GM12864 (cell line): ENCODE measurements at regions not wholly inside any gene's neighbourhood (a gene's known extent, or its start where the extent isn't known, plus 50 kb on each side); places are given as distances from the start of the nearest gene placed in this dataset.
"Not testable (repeated sequence)": the region's sequence is repeated elsewhere in the genome, so short reads cannot be mapped to it uniquely, and the experiment has no call there.

Experiments used
- DNase-seq: peaks from one replicate; pipeline ENCODE4 v3.0.0-alpha.2; 2011; ENCODE audit warnings: low read depth
- H3K4me3 ChIP-seq: 2 replicates; pipeline ENCODE4 v1.5.1; 2011; ENCODE audit warnings: mild to moderate bottlenecking, low read depth, low read length, control low read depth
- CTCF ChIP-seq: IDR thresholded peaks from 2 replicates; pipeline ENCODE4 v1.5.1; 2011; ENCODE audit warnings: low read depth, mild to moderate bottlenecking, moderate library complexity, low read length, control low read depth, inconsistent platforms; ENCODE audit errors: missing control alignments

GRCh38 chr5:100026606-100027005, 508.6 kb upstream of the FAM174A start:
- TF ChIP-seq CTCF, result no peak
- H3K4me3 ChIP-seq, result no peak overlapping the region
- DNase-seq, result no peak

GRCh38 chr5:100023536-100023935, 511.6 kb upstream of the FAM174A start:
- TF ChIP-seq CTCF, result no peak
- DNase-seq, result no peak
- no peak overlapping the region for H3K4me3 ChIP-seq

- no peak for DNase-seq
- no peak for TF ChIP-seq CTCF
- H3K4me3 ChIP-seq, result no peak overlapping the region
Measured at GRCh38 chr5:100017520-100018262, 517.5 kb upstream of the FAM174A start.

GRCh38 chr5:100013305-100013704, 521.9 kb upstream of the FAM174A start:
- DNase-seq, H3K4me3 ChIP-seq: not testable (repeated sequence)

GRCh38 chr5:100011160-100011559, 524.0 kb upstream of the FAM174A start:
- not testable (repeated sequence) for H3K4me3 ChIP-seq, DNase-seq

GRCh38 chr5:100004969-100005368, 530.2 kb upstream of the FAM174A start:
- no peak for TF ChIP-seq CTCF
- DNase-seq, result no peak
- no peak overlapping the region for H3K4me3 ChIP-seq

- TF ChIP-seq CTCF, result no peak
- H3K4me3 ChIP-seq, result no peak overlapping the region
- no peak for DNase-seq
Measured at GRCh38 chr5:99998319-99998718, 536.9 kb upstream of the FAM174A start.

- no peak for TF ChIP-seq CTCF
- no peak for DNase-seq
- no peak overlapping the region for H3K4me3 ChIP-seq
Measured at GRCh38 chr5:99995407-99995806, 539.8 kb upstream of the FAM174A start.
